Activated CD4-positive, CD25-positive, alpha-beta regulatory T cell treated with anti-CD3 and anti-CD28 coated beads, Interleukin-2, amount 50 U/mL, for 24 hours (primary cell): ENCODE measurements at regions not wholly inside any gene's neighbourhood (a gene's known extent, or its start where the extent isn't known, plus 50 kb on each side); places are given as distances from the start of the nearest gene placed in this dataset.

Experiments
- ATAC-seq, 2 donors: fragments of 150-1000 bp; cut with Tn5 transposase; one replicate each; pipeline ENCODE4 v1.10.0; 2021; ENCODE audit warnings: mild to moderate bottlenecking in 1 of 2, moderate library complexity in 1 of 2

DNA sequence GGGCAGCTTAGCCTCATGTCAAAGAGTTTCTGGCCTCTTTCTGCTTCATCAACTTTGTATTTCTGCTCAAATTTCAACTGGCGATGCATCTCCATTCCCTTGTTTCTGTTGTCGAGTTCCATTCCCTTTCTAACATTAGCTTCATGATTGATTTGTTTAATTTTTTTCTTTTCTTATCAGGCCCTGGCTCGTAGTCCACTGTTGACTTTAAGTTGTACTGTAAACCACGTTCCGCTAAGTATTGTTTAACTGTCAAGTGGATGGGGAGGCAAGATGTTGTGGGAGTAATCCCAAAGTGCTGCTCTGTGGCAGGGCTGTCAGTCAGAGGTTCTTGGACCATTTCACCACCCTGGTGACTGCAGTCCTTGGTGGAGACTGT lies 309.1 kb downstream of the PSAT1 start:
- ATAC-seq, result no peak

- no peak for ATAC-seq
Measured at GRCh38 chr9:78607853-78608252, 310.9 kb downstream of the PSAT1 start.

GRCh38 chr9:78609450-78609849 lies 312.5 kb downstream of the PSAT1 start:
- ATAC-seq, result no peak

- no peak for ATAC-seq
Measured at GRCh38 chr9:78612091-78612490, 315.2 kb downstream of the PSAT1 start.

GRCh38 chr9:78613006-78613405 lies 316.1 kb downstream of the PSAT1 start:
- no peak for ATAC-seq

- ATAC-seq, result no peak
Measured at GRCh38 chr9:78614892-78615291, 318.0 kb downstream of the PSAT1 start.

GRCh38 chr9:78615372-78615771 lies 318.4 kb downstream of the PSAT1 start:
- no peak for ATAC-seq

DNA sequence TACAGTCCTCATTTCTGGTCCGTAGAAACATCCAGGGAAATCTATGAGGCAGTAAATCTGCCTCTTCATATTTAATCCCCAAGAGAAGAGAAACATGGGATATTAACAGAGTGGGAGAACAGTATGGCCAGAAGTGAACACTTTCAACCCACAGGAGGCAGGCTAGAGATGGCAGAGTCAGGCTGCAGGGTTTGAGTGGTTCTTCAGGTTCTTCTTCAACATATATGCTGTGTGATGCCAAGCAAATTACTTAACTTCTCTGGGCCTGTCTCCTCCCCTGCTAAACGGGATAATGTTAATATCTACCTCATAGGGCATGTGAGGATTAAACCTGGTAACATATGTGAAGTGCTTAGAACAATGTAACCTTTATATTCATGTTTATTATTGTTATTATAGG lies 321.8 kb downstream of the PSAT1 start:
- ATAC-seq, result no peak

DNA sequence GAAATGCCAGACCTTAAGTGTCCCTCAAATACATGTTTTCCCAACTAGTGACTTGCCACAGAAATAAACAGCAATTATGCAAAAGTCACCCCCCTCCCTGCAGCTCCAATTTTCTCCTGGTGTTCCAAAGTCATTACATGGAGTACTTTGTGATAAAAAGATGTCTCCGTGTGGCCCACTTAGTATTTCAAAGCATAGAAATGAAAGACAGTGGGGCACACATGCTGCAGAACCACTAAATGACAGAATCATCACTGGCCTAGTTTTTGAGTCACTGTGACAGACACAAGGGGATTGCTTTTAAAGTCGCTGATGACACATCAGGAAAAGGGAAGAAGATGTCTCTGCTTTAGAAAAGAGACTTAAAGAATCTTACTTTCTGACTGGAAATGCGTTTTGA lies 323.4 kb downstream of the PSAT1 start:
- ATAC-seq, result no peak

DNA sequence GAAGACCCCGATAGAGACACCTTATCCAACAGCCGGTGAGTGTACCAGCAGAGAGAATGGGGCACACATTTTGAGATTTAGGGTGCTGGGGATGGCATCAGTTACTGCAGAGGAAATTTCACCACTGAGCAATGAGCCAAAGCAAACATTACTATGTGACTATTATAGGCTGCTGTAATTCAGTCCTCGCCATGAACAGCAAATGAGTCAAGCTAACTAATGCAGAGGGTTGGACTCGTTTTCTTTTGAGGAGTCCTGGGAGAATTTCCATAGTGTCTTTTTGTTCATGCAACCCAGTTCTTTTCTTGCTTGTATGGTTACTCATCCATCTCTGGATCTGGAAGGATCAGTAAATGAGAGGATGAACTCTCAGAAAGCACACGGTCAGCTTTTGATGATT lies 323.8 kb downstream of the PSAT1 start:
- no peak for ATAC-seq

DNA sequence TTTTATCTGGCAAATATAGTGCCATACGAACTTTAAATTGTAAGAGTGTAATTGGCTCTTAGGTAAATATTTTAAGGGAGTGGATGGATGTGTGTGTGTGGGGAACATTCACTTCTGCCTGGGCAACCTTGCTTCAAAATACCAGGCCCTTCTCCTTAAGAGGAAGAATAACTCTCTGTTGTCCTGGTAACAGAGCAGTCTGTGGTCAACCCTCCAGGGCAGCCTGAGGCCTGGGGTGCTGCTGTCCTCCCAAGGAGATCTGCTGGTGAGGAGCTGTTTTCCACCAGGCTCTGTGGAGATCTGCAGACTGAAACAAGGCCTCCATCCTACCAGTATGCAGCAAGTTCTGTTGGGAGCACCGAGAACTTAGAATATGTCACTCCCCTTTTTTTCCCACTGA lies 325.2 kb downstream of the PSAT1 start:
- ATAC-seq, result no peak

DNA sequence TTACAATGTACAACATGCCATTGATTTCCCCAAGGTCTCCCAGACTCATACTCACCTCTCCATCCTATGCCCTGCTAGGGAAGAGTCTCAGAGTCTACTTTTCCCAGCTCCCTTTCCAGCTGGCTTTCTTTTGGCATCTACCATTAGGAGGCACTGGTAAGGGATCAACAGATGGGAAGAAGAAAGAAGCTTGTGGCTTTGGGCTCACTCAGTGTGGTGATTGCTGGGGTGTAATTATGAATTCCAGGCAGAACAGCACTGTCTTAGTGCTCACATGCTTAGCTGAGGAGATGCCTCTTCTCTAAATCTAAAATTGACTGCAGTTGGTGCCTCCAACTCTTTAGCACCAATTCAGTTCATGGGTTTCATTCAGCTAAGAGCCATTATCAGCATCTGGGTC lies 330.0 kb downstream of the PSAT1 start:
- no peak for ATAC-seq

- ATAC-seq, result no peak
Measured at GRCh38 chr9:78630966-78631365, 334.0 kb downstream of the PSAT1 start.

DNA sequence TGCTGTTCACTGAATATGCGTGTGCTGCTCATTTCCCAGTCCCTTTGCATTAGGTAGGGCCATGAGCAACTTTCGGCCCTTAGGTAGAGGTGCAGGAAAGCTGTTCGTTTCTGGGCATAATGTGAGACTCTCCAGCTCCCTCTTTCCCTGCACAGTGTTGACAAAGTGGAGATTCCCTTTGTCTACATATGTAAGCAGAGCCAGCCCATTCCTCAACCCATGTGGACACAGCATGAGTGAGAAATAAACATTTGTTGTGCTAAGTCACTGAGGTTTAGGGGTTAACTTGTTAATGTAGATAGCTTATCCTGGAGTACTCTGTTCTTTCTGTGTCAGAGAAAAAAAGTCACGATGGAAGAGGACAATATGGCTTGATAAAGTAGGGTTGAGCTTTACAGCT lies 343.8 kb downstream of the PSAT1 start:
- no peak for ATAC-seq

DNA sequence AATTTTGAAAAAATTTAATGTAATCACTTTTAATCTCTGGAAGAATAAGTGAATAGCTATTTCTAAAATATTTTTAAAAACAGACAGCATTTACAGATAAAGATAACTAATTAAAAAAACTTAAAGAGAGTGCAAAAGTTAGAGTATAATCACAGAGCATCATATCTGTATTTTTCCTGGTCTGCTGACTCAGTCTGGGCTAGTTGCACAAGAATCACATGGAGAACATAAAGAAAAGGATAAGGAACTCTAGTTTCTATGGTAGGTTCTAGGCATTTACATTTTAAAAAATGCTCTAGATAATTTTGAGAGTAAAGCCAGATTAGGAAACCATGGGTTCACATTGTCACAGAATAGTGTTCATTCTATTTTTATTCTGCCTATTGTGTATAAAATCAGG lies 347.4 kb downstream of the PSAT1 start:
- ATAC-seq, result no peak

GRCh38 chr9:78654324-78654723 lies 357.4 kb downstream of the PSAT1 start:
- ATAC-seq, result no peak

GRCh38 chr9:78663369-78663768 lies 366.4 kb downstream of the PSAT1 start:
- ATAC-seq, result no peak

DNA sequence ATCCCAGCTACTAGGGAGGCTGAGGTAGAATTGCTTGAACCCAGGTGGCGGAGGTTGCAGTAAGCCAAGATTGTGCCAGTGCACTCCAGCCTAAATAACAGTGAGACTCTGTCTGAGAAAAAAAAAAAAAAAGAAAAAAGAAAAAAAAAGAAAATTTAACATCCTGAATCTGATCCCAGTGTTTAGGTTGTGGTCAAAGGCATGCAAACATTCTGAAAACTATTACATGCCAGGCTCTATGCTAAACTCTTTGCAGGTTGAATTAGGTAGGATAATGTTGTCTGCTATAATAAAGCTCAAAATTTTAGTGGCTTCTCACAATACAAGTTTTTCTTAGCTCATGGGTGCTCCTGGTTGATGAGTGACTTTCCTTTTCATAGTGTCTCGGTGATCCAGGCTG lies 367.4 kb downstream of the PSAT1 start:
- no peak for ATAC-seq

- no peak for ATAC-seq
Measured at GRCh38 chr9:78666818-78667414, 370.0 kb downstream of the PSAT1 start.

- ATAC-seq, result no peak
Measured at GRCh38 chr9:78668148-78668832, 371.4 kb downstream of the PSAT1 start.

GRCh38 chr9:78669591-78669990 lies 372.7 kb downstream of the PSAT1 start:
- ATAC-seq, result no peak

DNA sequence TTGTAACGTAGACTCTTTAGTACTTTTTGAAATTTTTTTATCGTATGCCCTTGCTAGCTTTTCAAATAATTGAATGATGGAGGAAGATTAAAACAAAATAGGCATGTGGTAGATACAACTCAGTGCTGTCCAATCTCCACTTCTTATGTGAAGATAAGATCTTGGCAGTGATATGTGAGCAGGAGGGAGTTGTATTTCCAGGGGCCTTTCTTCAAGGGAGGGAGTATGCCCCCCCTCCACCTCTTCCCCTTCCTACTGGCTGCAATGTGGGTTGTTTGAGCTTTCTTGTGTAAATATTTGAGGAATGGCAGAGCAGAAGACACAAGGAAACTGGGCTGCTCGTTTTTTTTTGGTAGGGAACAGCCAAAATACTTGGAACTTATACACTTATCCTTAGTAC lies 374.9 kb downstream of the PSAT1 start:
- ATAC-seq, result no peak

DNA sequence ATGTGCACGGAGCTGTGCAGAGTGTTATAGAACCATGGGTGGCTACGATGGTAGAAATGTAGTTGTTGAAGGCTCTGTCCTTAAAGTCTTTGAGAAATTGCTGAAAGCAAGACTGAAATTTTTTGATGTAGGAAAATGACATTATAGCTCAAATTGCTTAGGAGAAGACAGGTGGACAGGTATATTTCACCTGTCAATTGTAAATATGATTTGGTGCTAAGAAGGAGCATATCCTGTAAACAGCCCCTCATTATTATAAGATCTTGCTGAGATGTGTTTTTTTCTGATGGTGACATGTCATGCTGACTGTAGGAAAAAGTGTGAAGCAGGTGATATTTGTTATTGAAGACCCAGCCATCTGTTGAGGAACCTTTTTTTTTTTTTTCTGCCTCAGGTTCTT lies 377.9 kb downstream of the PSAT1 start:
- no peak for ATAC-seq

DNA sequence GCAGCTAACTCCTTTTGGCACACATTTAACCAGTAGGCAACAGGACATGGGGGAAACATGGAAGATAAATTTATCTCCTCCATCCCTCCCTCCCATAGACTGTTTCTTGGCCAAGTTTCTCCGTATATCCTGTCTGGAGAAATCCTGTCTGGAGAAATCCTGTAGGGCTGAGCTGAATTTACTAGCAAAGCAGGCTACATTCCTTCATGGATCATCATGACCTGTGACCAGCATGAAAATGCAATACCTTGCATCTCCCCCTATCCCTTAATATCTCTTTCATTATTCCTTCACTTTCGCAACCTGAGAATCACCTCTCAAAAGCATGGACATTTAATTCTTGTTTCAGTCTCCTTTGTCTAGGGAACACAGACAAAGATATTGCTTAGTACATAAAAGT lies 379.1 kb downstream of the PSAT1 start:
- no peak for ATAC-seq

DNA sequence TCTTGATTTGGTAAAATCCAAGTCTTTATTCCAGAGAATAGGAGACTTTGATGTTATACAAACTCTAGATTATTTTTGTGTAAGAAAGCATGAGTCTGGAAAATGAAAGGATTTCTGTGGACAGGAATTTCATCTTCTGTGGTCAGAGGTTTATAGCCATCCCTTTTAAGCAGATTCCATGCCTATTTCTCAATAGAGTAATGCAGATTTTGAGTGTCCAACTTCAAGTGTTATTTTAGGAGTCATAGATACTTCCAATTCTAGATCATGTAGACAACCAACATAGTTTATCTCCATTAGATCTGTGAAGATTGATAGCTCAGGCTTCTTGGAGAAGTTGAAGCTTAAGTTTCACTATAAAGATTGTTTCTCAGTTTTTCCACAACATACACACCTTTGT lies 379.7 kb downstream of the PSAT1 start:
- ATAC-seq, result no peak
